ENCODE measurements at regions not wholly inside any gene's neighbourhood (a gene's known extent, or its start where the extent isn't known, plus 50 kb on each side); places are given as distances from the start of the nearest gene placed in this dataset.
"Not testable (repeated sequence)": the region's sequence is repeated elsewhere in the genome, so short reads cannot be mapped to it uniquely, and the experiment has no call there.

GRCh38 chr12:128040971-128041370, 226.0 kb upstream of the TMEM132C start:
- no peaks in the 10 kb centered on the region for H3K79me2 ChIP-seq (ENCODE audit: insufficient read depth, low read length)

GRCh38 chr12:128042283-128042682, 224.7 kb upstream of the TMEM132C start:
- H3K36me3 ChIP-seq (ENCODE audit: insufficient read depth, low read length); H3K4me3 ChIP-seq (ENCODE audit: insufficient read depth, low read length); H3K79me2 ChIP-seq (ENCODE audit: insufficient read depth, low read length); H2AFZ ChIP-seq (ENCODE audit: low read length); H3K9me3 ChIP-seq (ENCODE audit: low read depth, low read length); DNase-seq (ENCODE audit: insufficient read length, low spot score, missing footprints); H4K20me1 ChIP-seq (ENCODE audit: insufficient read depth, low read length); H3K4me2 ChIP-seq (ENCODE audit: insufficient read depth, low read length); H3K27ac ChIP-seq (ENCODE audit: low read depth, low read length); H3K4me1 ChIP-seq (ENCODE audit: insufficient read depth, low read length); H3K27me3 ChIP-seq (ENCODE audit: insufficient read depth, low read length): not testable (repeated sequence)

More at GRCh38 chr12:128040971-128041370, 226.0 kb upstream of the TMEM132C start:
- H3K27ac ChIP-seq (ENCODE audit: low read depth, low read length): no peak overlapping the region
- TF ChIP-seq CTCF (IDR thresholded peaks at IDR 0.05; ENCODE audit: extremely low read depth, low read depth, low read length): no peak
- no peak overlapping the region for H3K4me2 ChIP-seq (ENCODE audit: insufficient read depth, low read length)
- H3K36me3 ChIP-seq (ENCODE audit: insufficient read depth, low read length): no peaks in the 10 kb centered on the region
- H4K20me1 ChIP-seq (ENCODE audit: insufficient read depth, low read length): no peaks in the 10 kb centered on the region
- no peaks in the 10 kb centered on the region for H3K27me3 ChIP-seq (ENCODE audit: insufficient read depth, low read length)
- H3K4me1 ChIP-seq (ENCODE audit: insufficient read depth, low read length): no peaks in the 10 kb centered on the region
- no peak overlapping the region for H3K4me3 ChIP-seq (ENCODE audit: insufficient read depth, low read length)
- no peak overlapping the region for H2AFZ ChIP-seq (ENCODE audit: low read length)
- no peaks in the 10 kb centered on the region for H3K9me3 ChIP-seq (ENCODE audit: low read depth, low read length)
- no peak for DNase-seq (ENCODE audit: insufficient read length, low spot score, missing footprints)

GRCh38 chr12:128042825-128043224, 224.1 kb upstream of the TMEM132C start:
- Histone ChIP-seq H3K36me3 (ENCODE audit: insufficient read depth, low read length) (no peaks in the 10 kb centered on the region), H2AFZ (ENCODE audit: low read length) (no peak overlapping the region), H3K27ac (ENCODE audit: low read depth, low read length) (no peak overlapping the region), H3K27me3 (ENCODE audit: insufficient read depth, low read length) (no peaks in the 10 kb centered on the region), H3K4me3 (ENCODE audit: insufficient read depth, low read length) (no peak overlapping the region), H4K20me1 (ENCODE audit: insufficient read depth, low read length) (no peaks in the 10 kb centered on the region), H3K4me2 (ENCODE audit: insufficient read depth, low read length) (no peak overlapping the region), H3K4me1 (ENCODE audit: insufficient read depth, low read length) (no peaks in the 10 kb centered on the region), H3K79me2 (ENCODE audit: insufficient read depth, low read length) (no peaks in the 10 kb centered on the region), H3K9me3 (ENCODE audit: low read depth, low read length) (no peaks in the 10 kb centered on the region)
- TF ChIP-seq CTCF (IDR thresholded peaks at IDR 0.05; ENCODE audit: extremely low read depth, low read depth, low read length): no peak
- no peak for DNase-seq (ENCODE audit: insufficient read length, low spot score, missing footprints)

GRCh38 chr12:128043317-128043716, 223.7 kb upstream of the TMEM132C start:
- H4K20me1 ChIP-seq (ENCODE audit: insufficient read depth, low read length): no peaks in the 10 kb centered on the region
- no peak overlapping the region for H3K4me2 ChIP-seq (ENCODE audit: insufficient read depth, low read length)
- H3K27ac ChIP-seq (ENCODE audit: low read depth, low read length): no peak overlapping the region
- no peaks in the 10 kb centered on the region for H3K4me1 ChIP-seq (ENCODE audit: insufficient read depth, low read length)
- no peaks in the 10 kb centered on the region for H3K36me3 ChIP-seq (ENCODE audit: insufficient read depth, low read length)
- no peaks in the 10 kb centered on the region for H3K79me2 ChIP-seq (ENCODE audit: insufficient read depth, low read length)
- H3K27me3 ChIP-seq (ENCODE audit: insufficient read depth, low read length): no peaks in the 10 kb centered on the region
- no peaks in the 10 kb centered on the region for H3K9me3 ChIP-seq (ENCODE audit: low read depth, low read length)
- TF ChIP-seq CTCF (IDR thresholded peaks at IDR 0.05; ENCODE audit: extremely low read depth, low read depth, low read length): no peak
- no peak overlapping the region for H3K4me3 ChIP-seq (ENCODE audit: insufficient read depth, low read length)
- no peak for DNase-seq (ENCODE audit: insufficient read length, low spot score, missing footprints)
- no peak overlapping the region for H2AFZ ChIP-seq (ENCODE audit: low read length)
